Sigmoid colon (tissue), 6 donors: ENCODE measurements at regions not wholly inside any gene's neighbourhood (a gene's known extent, or its start where the extent isn't known, plus 50 kb on each side); places are given as distances from the start of the nearest gene placed in this dataset.

Source experiments
- DNase-seq: peaks from one replicate; pipeline ENCODE4 v3.0.0-alpha.2; 2019
- H3K27ac ChIP-seq, 4 donors: fragments of 200-600 bp; sonication (generic); one replicate each; pipeline ENCODE4 v1.5.1; 2016 to 2019; ENCODE audit warnings: mild to moderate bottlenecking in 1 of 4
- H3K27me3 ChIP-seq, 3 donors: fragments of 200-600 bp; sonication (generic); one replicate each; pipeline ENCODE4 v1.5.1; 2019; ENCODE audit warnings: mild to moderate bottlenecking in 1 of 3
- H3K36me3 ChIP-seq, 4 donors: fragments of 200-600 bp; sonication (generic); one replicate each; pipeline ENCODE4 v1.5.1; 2016 to 2019
- H3K4me1 ChIP-seq, 4 donors: fragments of 200-600 bp; sonication (generic); one replicate each; pipeline ENCODE4 v1.5.1; 2017 to 2019
- H3K4me3 ChIP-seq, 4 donors: fragments of 200-600 bp; sonication (generic); one replicate each; pipeline ENCODE4 v1.5.1; 2017 to 2019; ENCODE audit warnings: mild to moderate bottlenecking in 2 of 4, moderate library complexity in 1 of 4
- H3K9me3 ChIP-seq, 4 donors: fragments of 200-600 bp in 3 of 4; sonication (generic) in 3 of 4; one replicate each; pipeline versions ENCODE4 v1.5.1 to v1.6.1; 2013 to 2019
- EP300 ChIP-seq, 4 donors: sonication (generic); formaldehyde crosslinking; IDR thresholded peaks; one replicate each; pipeline ENCODE4 v1.6.1; 2017; ENCODE audit warnings: antibody characterized with exemption in 4 of 4
- POLR2A ChIP-seq, 2 donors: fragments of 450-650 bp; IDR thresholded peaks; one replicate each; pipeline ENCODE4 v1.6.1; 2016; ENCODE audit warnings: antibody characterized with exemption in 2 of 2, mild to moderate bottlenecking in 2 of 2, moderate library complexity in 2 of 2
- POLR2AphosphoS5 ChIP-seq, 4 donors: sonication (generic); formaldehyde crosslinking; IDR thresholded peaks; one replicate each; pipeline ENCODE4 v1.6.1; 2017; ENCODE audit warnings: antibody characterized with exemption in 4 of 4
- WGBS, 2 donors: extraction: QIAGEN DNeasy Blood & Tissue Kit; methylation state at CpG; one replicate each; pipeline ENCODE4 v1.1.7; 2013; 5-methylcytosine and 5-hydroxymethylcytosine counted together
- intact Hi-C: fragments of 100-400 bp; cut with DNase I; formaldehyde crosslinking; loops from one replicate; pipeline ENCODE4 v1.15.1; 2023
- TF ChIP-seq, protein P1 (sequence below), 4 experiments: fragments of 450-650 bp in 3 of 4; fragments of 200-600 bp in 1 of 4; IDR thresholded peaks; one replicate each; pipeline ENCODE4 v1.5.1; 2016 to 2019; ENCODE audit warnings: antibody characterized with exemption in 4 of 4, mild to moderate bottlenecking in 3 of 4, moderate library complexity in 2 of 4
- donor health status: healthy with polysubstance abuse.
- donor health status: healthy.

DNA sequence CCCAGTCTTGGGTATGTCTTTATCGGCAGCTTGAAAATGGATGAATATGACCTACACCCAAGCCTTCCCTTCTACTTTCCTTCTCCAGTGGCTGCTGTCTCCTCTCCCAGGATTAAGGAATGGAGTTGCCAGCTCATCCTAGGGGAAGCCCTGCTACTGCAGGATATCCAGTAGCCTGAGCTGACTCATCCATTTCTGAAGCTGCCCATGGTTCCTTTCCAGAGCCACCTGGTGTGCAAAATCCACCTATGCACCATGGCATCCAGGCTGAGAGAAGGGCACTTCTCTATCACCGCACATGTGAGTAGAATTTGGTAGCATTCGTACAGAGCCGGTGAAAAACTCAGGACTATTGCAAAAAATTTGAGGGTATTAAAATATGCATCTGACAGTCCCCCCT lies 290.8 kb downstream of the YTHDC2 start:
- Histone ChIP-seq H3K9me3 (no peaks in the 10 kb centered on the region), H3K36me3 (no peaks in the 10 kb centered on the region), H3K4me3 (no peak overlapping the region), H3K27me3 (no peaks in the 10 kb centered on the region), H3K4me1 (peaks cover 0 to 32% (median 28%) of the 10 kb centered on the region in 4 donors), H3K27ac (no peak overlapping the region)
- intact Hi-C loops: no loop called here
- WGBS, 2 donors: 72 to 88% methylated on average over 4 of the region's 4 CpGs
- TF ChIP-seq POLR2AphosphoS5 (IDR thresholded peaks at IDR 0.05) (no peak), EP300 (IDR thresholded peaks at IDR 0.05) (no peak), POLR2A (IDR thresholded peaks at IDR 0.05) (no peak)
- TF ChIP-seq, protein P1, sequence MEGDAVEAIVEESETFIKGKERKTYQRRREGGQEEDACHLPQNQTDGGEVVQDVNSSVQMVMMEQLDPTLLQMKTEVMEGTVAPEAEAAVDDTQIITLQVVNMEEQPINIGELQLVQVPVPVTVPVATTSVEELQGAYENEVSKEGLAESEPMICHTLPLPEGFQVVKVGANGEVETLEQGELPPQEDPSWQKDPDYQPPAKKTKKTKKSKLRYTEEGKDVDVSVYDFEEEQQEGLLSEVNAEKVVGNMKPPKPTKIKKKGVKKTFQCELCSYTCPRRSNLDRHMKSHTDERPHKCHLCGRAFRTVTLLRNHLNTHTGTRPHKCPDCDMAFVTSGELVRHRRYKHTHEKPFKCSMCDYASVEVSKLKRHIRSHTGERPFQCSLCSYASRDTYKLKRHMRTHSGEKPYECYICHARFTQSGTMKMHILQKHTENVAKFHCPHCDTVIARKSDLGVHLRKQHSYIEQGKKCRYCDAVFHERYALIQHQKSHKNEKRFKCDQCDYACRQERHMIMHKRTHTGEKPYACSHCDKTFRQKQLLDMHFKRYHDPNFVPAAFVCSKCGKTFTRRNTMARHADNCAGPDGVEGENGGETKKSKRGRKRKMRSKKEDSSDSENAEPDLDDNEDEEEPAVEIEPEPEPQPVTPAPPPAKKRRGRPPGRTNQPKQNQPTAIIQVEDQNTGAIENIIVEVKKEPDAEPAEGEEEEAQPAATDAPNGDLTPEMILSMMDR (IDR thresholded peaks at IDR 0.05): no peak
- DNase-seq: no peak

DNA sequence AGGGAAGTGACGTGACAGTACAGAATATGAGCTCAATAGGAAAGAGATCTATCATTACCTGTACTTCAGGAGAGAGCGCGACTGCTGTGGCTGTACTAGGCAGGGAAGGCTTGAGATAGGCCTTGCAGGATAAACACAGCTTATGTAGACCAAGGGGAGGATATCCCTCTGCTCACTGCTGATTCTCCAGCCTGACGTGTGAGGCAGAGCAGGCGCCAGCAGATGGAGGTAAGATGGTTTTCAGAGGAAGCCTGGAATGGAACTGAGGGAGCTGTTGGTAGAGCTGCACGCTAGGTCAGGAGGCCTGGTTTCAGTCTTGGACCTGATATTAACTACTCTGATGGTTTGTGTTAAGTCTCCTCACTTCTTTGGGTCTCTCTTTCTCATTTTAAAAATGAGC lies 291.4 kb downstream of the YTHDC2 start:
- no peak for TF ChIP-seq POLR2AphosphoS5 (IDR thresholded peaks at IDR 0.05)
- Histone ChIP-seq H3K4me1 (peaks cover 0 to 32% (median 28%) of the 10 kb centered on the region in 4 donors), H3K9me3 (no peaks in the 10 kb centered on the region), H3K27me3 (no peaks in the 10 kb centered on the region), H3K27ac (no peak overlapping the region), H3K4me3 (no peak overlapping the region), H3K36me3 (no peaks in the 10 kb centered on the region)
- intact Hi-C loops: no loop called here
- 90 to 91% methylated on average over 6 of the region's 6 CpGs for WGBS, 2 donors
- DNase-seq: no peak

DNA sequence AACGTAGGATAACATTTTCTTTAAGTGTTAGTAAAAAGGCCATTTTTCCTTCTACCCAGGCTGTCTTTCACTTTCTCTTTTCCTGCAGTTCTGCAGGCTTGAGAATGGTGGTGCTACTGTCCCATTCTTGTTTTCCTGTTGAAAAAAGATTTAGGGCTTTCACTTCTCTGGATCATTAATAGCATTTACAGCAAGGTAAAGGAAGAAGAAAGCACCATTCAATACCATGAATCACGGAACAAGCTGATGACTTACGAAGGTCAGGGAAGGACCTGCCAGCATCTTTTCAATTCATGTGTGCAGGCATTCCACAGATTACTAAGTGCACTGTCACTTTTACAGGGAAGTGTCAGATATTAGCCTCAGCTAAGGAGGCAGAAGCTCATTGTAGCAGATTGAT lies 292.8 kb downstream of the YTHDC2 start:
- DNase-seq: no peak
- no peaks in the 10 kb centered on the region for H3K27me3 ChIP-seq
- H3K36me3 ChIP-seq: no peaks in the 10 kb centered on the region
- 24 to 36% methylated on average over 3 of the region's 3 CpGs for WGBS, 2 donors
- H3K4me1 ChIP-seq: peaks cover 0 to 32% (median 28%) of the 10 kb centered on the region in 4 donors
- H3K9me3 ChIP-seq: no peaks in the 10 kb centered on the region
- peak overlapping the region; percentile 62 to 73 (median 67) for H3K27ac ChIP-seq
- intact Hi-C loops: no loop called here
- H3K4me3 ChIP-seq: peak overlapping the region in 1 of 4 donors; percentile 2
- no peak for TF ChIP-seq POLR2A (IDR thresholded peaks at IDR 0.05)
- TF ChIP-seq, protein P1 (IDR thresholded peaks at IDR 0.05): peak in 3 of 4 experiments; percentile 27 to 34 (median 33)

DNA sequence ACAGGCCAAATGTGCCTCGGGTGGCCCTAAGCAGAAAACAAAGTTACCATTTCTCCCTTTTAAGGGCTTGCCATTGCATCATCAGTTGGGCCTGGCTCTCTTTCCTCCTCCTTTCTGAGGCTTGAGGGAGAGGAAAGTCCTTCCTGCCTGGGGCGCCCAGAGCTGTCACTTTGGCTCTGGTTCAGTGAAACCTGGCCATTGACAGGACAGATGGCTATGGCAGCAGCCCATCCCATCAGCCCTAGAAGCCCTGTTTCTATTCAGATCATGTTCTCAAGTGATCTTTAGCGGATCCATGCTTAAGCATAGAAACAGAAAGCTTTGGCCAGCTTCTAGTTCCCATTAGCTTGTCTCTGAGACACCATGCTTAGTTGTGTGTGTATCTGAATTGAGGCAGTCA lies 293.4 kb downstream of the YTHDC2 start:
- H3K4me3 ChIP-seq: peak overlapping the region in 2 of 4 donors; percentile 18 to 25
- WGBS, 2 donors: 65 to 78% methylated on average over 3 of the region's 3 CpGs
- no peaks in the 10 kb centered on the region for H3K27me3 ChIP-seq
- no peak for DNase-seq
- peaks cover 0 to 32% (median 28%) of the 10 kb centered on the region in 4 donors for H3K4me1 ChIP-seq
- intact Hi-C loops: no loop called here
- TF ChIP-seq, protein P1 (IDR thresholded peaks at IDR 0.05): no peak
- no peak for TF ChIP-seq POLR2AphosphoS5 (IDR thresholded peaks at IDR 0.05)
- no peak for TF ChIP-seq EP300 (IDR thresholded peaks at IDR 0.05)
- no peak for TF ChIP-seq POLR2A (IDR thresholded peaks at IDR 0.05)
- no peaks in the 10 kb centered on the region for H3K9me3 ChIP-seq
- H3K36me3 ChIP-seq: no peaks in the 10 kb centered on the region
- H3K27ac ChIP-seq: peak overlapping the region; percentile 62 to 73 (median 67)

DNA sequence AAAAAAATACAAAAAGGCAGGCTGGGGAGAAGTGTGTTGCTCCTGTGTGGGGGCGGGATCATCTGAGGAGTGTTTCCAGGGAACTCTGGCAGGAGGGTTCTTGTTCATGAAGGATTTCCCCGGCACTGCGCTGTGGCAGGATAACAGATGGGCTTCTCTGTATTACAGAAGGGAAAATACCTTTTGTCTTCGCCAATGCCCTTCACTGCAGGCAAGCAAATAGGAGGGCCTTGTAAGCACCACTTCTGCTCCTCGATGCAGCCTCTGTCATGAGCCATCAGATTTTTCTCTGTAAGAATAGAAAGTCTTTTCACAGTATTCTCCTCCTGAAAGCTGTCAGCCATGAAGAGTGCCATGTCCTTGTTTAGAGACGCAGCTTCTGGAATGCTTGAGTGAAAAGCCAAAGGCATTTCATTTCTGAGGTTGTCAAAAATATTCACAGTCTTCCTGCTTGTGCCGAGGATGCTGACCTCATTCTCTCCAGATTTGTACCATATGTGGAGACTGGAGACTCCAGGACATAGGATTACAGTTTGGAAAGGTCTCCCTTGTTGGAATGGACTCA lies 294.0 kb downstream of the YTHDC2 start:
- Histone ChIP-seq H3K27me3 (no peaks in the 10 kb centered on the region), H3K9me3 (no peaks in the 10 kb centered on the region), H3K4me3 (peak overlapping the region in 2 of 4 donors; percentile 18 to 25), H3K36me3 (no peaks in the 10 kb centered on the region), H3K27ac (peak overlapping the region; percentile 62 to 73 (median 67)), H3K4me1 (peaks cover 0 to 32% (median 28%) of the 10 kb centered on the region in 4 donors)
- intact Hi-C loops: no loop called here
- TF ChIP-seq POLR2AphosphoS5 (IDR thresholded peaks at IDR 0.05) (peak in 1 of 4 donors; percentile 28), EP300 (IDR thresholded peaks at IDR 0.05) (no peak)
- peak; percentile 69 for DNase-seq
- WGBS, 2 donors: 57 to 59% methylated on average over 7 of the region's 7 CpGs

DNA sequence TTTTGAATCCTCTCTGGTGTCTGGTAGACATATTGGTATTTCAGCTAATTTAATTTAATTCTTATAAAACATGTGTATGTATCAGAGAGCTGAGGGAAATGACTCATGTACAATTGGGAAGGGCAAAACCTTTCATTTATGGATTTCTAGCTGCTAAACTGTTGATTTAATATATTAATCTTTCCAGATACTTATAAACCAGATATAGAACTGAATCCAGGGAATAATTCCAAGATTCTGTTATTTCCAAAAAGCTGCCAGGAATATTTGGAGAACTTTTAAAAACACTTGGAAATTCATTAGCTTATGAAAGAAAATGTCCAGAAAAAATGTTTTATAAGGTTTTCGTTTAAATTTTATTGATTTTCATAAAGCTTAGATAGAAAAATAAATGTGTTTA lies 295.5 kb downstream of the YTHDC2 start:
- intact Hi-C loops: no loop called here
- TF ChIP-seq POLR2AphosphoS5 (IDR thresholded peaks at IDR 0.05) (no peak), EP300 (IDR thresholded peaks at IDR 0.05) (no peak), POLR2A (IDR thresholded peaks at IDR 0.05) (no peak)
- TF ChIP-seq, protein P1 (IDR thresholded peaks at IDR 0.05): no peak
- Histone ChIP-seq H3K27me3 (no peaks in the 10 kb centered on the region), H3K4me1 (peaks cover 0 to 32% (median 28%) of the 10 kb centered on the region in 4 donors), H3K27ac (no peak overlapping the region), H3K4me3 (no peak overlapping the region), H3K36me3 (no peaks in the 10 kb centered on the region), H3K9me3 (no peaks in the 10 kb centered on the region)
- 80% methylated on average over 1 of the region's 1 CpG for WGBS, 2 donors
- no peak for DNase-seq
